ENCODE measurements at regions not wholly inside any gene's neighbourhood (a gene's known extent, or its start where the extent isn't known, plus 50 kb on each side); places are given as distances from the start of the nearest gene placed in this dataset.

- TF ChIP-seq CTCF (IDR thresholded peaks at IDR 0.05; ENCODE audit: low read length, missing control alignments) = peak; percentile 84
- H3K4me3 ChIP-seq (replicated peaks; ENCODE audit: low read depth, low read length) = no peak overlapping the region
- peak; percentile 84 for DNase-seq (ENCODE audit: low read depth)
Observed at GRCh38 chr18:8480506-8481328, 128.5 kb upstream of the RAB12 start.

- no peak overlapping the region for H3K4me3 ChIP-seq (replicated peaks; ENCODE audit: low read depth, low read length)
- TF ChIP-seq CTCF (IDR thresholded peaks at IDR 0.05; ENCODE audit: low read length, missing control alignments) = no peak
- DNase-seq (ENCODE audit: low read depth) = no peak
Observed at GRCh38 chr18:8484951-8485350, 124.3 kb upstream of the RAB12 start.

- no peak for TF ChIP-seq CTCF (IDR thresholded peaks at IDR 0.05; ENCODE audit: low read length, missing control alignments)
- H3K4me3 ChIP-seq (replicated peaks; ENCODE audit: low read depth, low read length) = no peak overlapping the region
- DNase-seq (ENCODE audit: low read depth) = no peak
Observed at GRCh38 chr18:8489761-8490160, 119.5 kb upstream of the RAB12 start.

GRCh38 chr18:8491516-8491915, 117.7 kb upstream of the RAB12 start:
- DNase-seq (ENCODE audit: low read depth) = no peak
- H3K4me3 ChIP-seq (replicated peaks; ENCODE audit: low read depth, low read length) = no peak overlapping the region
- no peak for TF ChIP-seq CTCF (IDR thresholded peaks at IDR 0.05; ENCODE audit: low read length, missing control alignments)

- no peak for TF ChIP-seq CTCF (IDR thresholded peaks at IDR 0.05; ENCODE audit: low read length, missing control alignments)
- H3K4me3 ChIP-seq (replicated peaks; ENCODE audit: low read depth, low read length) = no peak overlapping the region
- DNase-seq (ENCODE audit: low read depth) = no peak
Observed at GRCh38 chr18:8493141-8493540, 116.1 kb upstream of the RAB12 start.

GRCh38 chr18:8496186-8496585, 113.1 kb upstream of the RAB12 start:
- peak; percentile 1 for DNase-seq (ENCODE audit: low read depth)
- no peak for TF ChIP-seq CTCF (IDR thresholded peaks at IDR 0.05; ENCODE audit: low read length, missing control alignments)
- no peak overlapping the region for H3K4me3 ChIP-seq (replicated peaks; ENCODE audit: low read depth, low read length)

GRCh38 chr18:8498905-8499304, 110.3 kb upstream of the RAB12 start:
- no peak overlapping the region for H3K4me3 ChIP-seq (replicated peaks; ENCODE audit: low read depth, low read length)
- no peak for DNase-seq (ENCODE audit: low read depth)
- no peak for TF ChIP-seq CTCF (IDR thresholded peaks at IDR 0.05; ENCODE audit: low read length, missing control alignments)

Measured in fibroblast of pulmonary artery (primary cell).